Mesodermal cell (in vitro differentiated cells): ENCODE measurements at regions not wholly inside any gene's neighbourhood (a gene's known extent, or its start where the extent isn't known, plus 50 kb on each side); places are given as distances from the start of the nearest gene placed in this dataset.

Experiments used
- H3K27ac ChIP-seq: 2 replicates; pipeline ENCODE4 v1.7.0; 2013; ENCODE audit warnings: mild to moderate bottlenecking, low read depth, low read length, moderate library complexity; ENCODE audit not compliant: severe bottlenecking
- H3K36me3 ChIP-seq: 2 replicates; pipeline ENCODE4 v1.7.1; 2013; ENCODE audit warnings: mild to moderate bottlenecking, low read length, moderate library complexity; ENCODE audit not compliant: control insufficient read depth, insufficient read depth
- H3K4me1 ChIP-seq: one replicate; pipeline ENCODE4 v1.7.1; 2013; ENCODE audit warnings: mild to moderate bottlenecking, low read length; ENCODE audit not compliant: insufficient read depth, control insufficient read depth, poor library complexity, severe bottlenecking
- H3K4me3 ChIP-seq: 2 replicates; pipeline ENCODE4 v1.7.0; 2013; ENCODE audit warnings: low read length, control low read depth, mild to moderate bottlenecking; ENCODE audit not compliant: insufficient read depth, poor library complexity, severe bottlenecking; ENCODE audit errors: extremely low read depth
- H3K9me3 ChIP-seq: 2 replicates; pipeline ENCODE4 v1.7.1; 2013; ENCODE audit warnings: mild to moderate bottlenecking, low read length, moderate library complexity; ENCODE audit not compliant: control insufficient read depth
- WGBS, 2 experiments: methylation state at CpG; one replicate each; pipeline ENCODE4 v1.1.5; 2013; ENCODE audit warnings: missing lambda C conversion rate in 2 of 2; ENCODE audit not compliant: insufficient coverage in 2 of 2; 5-methylcytosine and 5-hydroxymethylcytosine counted together

GRCh38 chr2:239678666-239679296 lies 278.0 kb upstream of the HDAC4 start:
- Histone ChIP-seq H3K9me3 (no peaks in the 10 kb centered on the region), H3K4me1 (no peaks in the 10 kb centered on the region), H3K36me3 (no peaks in the 10 kb centered on the region), H3K27ac (no peak overlapping the region), H3K4me3 (no peak overlapping the region)
- 92 to 93% methylated on average over 22 of the region's 22 CpGs for WGBS, 2 experiments

DNA sequence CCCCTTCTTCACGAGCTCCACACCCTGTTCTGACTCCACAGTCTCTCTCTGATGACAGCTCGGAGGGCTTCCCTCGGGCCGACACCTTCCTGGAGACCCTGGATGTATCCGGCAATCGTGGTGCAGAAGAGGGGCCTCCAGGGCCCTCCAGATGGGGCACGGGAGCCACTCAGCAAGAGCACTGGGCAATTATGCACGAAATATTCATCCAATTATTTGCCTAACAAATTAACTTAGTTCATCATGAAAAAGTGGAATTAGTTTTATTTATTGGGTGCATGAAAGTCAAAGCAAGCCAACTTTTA lies 277.3 kb upstream of the HDAC4 start:
- WGBS, 2 experiments, result 89 to 100% methylated on average over 1 to 6 of the region's 8 CpGs
- Histone ChIP-seq H3K9me3 (no peaks in the 10 kb centered on the region), H3K36me3 (no peaks in the 10 kb centered on the region), H3K4me1 (no peaks in the 10 kb centered on the region), H3K27ac (no peak overlapping the region), H3K4me3 (no peak overlapping the region)

GRCh38 chr2:239677453-239678185 lies 276.8 kb upstream of the HDAC4 start:
- H3K36me3 ChIP-seq, result no peaks in the 10 kb centered on the region
- WGBS, 2 experiments, result 93 to 94% methylated on average over 17 to 19 of the region's 21 CpGs
- H3K4me3 ChIP-seq, result no peak overlapping the region
- H3K27ac ChIP-seq, result no peak overlapping the region
- H3K4me1 ChIP-seq, result no peaks in the 10 kb centered on the region
- no peaks in the 10 kb centered on the region for H3K9me3 ChIP-seq

GRCh38 chr2:239676716-239677452 lies 276.1 kb upstream of the HDAC4 start:
- no peaks in the 10 kb centered on the region for H3K36me3 ChIP-seq
- H3K4me1 ChIP-seq, result no peaks in the 10 kb centered on the region
- 92 to 99% methylated on average over 9 to 16 of the region's 19 CpGs for WGBS, 2 experiments
- no peaks in the 10 kb centered on the region for H3K9me3 ChIP-seq
- H3K4me3 ChIP-seq, result no peak overlapping the region
- H3K27ac ChIP-seq, result no peak overlapping the region

GRCh38 chr2:239675826-239676715 lies 275.3 kb upstream of the HDAC4 start:
- Histone ChIP-seq H3K4me1 (no peaks in the 10 kb centered on the region), H3K36me3 (no peaks in the 10 kb centered on the region), H3K9me3 (no peaks in the 10 kb centered on the region), H3K27ac (no peak overlapping the region), H3K4me3 (no peak overlapping the region)
- WGBS, 2 experiments, result 87 to 92% methylated on average over 18 to 20 of the region's 22 CpGs

DNA sequence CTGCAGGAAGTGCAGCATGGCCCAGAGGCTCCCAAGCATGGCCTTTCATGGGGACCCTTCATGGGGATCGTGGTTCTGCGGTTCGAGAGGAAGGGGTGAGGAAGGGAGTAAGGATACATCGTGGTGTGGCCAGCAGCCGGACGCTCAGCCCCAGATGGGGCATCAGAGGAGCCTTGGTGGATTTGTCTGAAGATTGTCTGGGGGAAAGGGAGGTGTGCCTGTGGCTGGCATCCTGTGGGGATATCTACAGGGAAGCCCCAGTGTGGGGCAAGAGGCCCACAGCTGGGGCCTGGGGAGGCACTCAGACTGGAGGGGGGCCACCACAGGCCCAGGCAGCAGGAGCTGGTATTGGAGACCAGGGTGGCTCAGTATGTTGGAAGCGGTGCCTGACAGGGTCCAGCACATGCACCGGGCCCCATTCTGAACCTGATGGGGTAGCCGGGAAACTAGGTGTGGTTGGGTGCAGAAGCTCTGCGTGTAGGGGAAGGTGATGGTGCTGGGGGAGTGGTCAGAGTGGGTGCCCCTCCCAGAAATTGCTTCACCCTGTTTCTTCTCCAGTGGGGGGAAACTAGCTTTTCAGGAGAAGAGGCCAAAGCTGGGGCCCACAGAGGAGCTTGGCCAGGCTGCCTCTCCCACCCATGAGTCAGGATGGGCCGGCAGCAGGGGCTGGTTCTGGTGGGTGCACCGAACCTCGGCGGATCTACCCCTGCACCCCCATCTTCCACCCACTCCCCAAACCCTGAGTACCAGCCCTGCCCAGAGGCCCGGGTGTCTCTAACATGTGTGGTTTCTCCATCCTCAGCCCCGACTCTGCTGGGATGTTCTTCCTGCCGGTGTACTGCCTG lies 274.4 kb upstream of the HDAC4 start:
- no peak overlapping the region for H3K27ac ChIP-seq
- no peaks in the 10 kb centered on the region for H3K9me3 ChIP-seq
- H3K36me3 ChIP-seq, result no peaks in the 10 kb centered on the region
- 88 to 90% methylated on average over 12 to 15 of the region's 17 CpGs for WGBS, 2 experiments
- H3K4me3 ChIP-seq, result no peak overlapping the region
- no peaks in the 10 kb centered on the region for H3K4me1 ChIP-seq

DNA sequence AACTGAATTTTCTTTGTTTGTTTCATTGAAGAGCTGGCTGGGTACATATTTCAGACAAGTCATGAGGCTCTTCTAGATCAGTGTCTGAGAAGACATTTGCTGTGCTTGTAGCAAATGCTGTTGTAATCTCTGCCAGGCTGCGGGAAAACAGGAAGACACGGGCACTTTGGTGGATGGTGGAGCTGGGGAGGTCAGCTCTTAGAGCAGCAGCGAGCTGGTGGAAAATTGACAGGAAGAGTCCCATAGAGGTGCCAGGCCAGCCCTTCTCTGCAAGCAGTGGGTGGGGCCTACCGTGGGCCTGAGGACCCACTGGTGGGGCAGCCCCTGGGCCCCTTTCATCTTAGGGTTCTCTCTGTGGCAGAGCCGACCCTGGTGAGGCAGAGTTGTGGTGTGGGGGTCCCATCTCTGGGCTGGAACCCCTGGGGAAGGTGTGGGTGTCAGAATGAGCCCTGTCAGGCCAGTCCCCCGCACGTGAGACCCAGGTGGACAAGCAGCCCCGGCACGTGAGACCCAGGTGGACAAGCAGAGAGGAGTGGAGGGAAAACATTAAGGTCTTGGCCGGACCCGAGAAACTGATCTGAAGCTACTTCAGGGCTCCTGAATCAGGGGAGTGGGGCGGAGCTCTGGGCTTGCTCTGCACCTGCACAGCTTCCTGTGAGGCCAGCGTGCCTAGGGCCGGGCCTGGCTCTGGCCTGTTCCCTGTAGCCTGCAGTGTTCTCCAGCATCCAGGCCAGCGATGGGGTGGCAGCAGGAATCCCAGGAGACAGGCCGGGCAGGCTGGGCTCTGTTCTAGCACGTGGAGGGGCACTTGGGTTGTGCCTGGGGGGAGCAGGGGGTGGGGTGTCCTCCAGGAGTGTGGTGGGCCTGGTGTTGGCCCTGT lies 273.5 kb upstream of the HDAC4 start:
- Histone ChIP-seq H3K4me3 (no peak overlapping the region), H3K36me3 (no peaks in the 10 kb centered on the region), H3K4me1 (no peaks in the 10 kb centered on the region), H3K27ac (no peak overlapping the region), H3K9me3 (no peaks in the 10 kb centered on the region)
- 93 to 96% methylated on average over 15 to 16 of the region's 17 CpGs for WGBS, 2 experiments

GRCh38 chr2:239673641-239674040 lies 272.8 kb upstream of the HDAC4 start:
- Histone ChIP-seq H3K4me3 (no peak overlapping the region), H3K9me3 (no peaks in the 10 kb centered on the region), H3K27ac (no peak overlapping the region), H3K4me1 (no peaks in the 10 kb centered on the region), H3K36me3 (no peaks in the 10 kb centered on the region)
- WGBS, 2 experiments, result 86 to 89% methylated on average over 9 to 10 of the region's 10 CpGs
